Fibroblast of mammary gland (primary cell): ENCODE measurements at regions not wholly inside any gene's neighbourhood (a gene's known extent, or its start where the extent isn't known, plus 50 kb on each side); places are given as distances from the start of the nearest gene placed in this dataset.
A peak's percentile ranks its signal among the peaks of the same experiment; 100 is the strongest.

Experiments used
- DNase-seq: peaks from one replicate; pipeline ENCODE4 v3.0.0-alpha.2; 2010; ENCODE audit warnings: low read depth
- H3K4me3 ChIP-seq: 2 replicates; pipeline ENCODE4 v1.5.1; 2011; ENCODE audit warnings: low read depth, mild to moderate bottlenecking, low read length, moderate library complexity; ENCODE audit not compliant: control insufficient read depth
- CTCF ChIP-seq: conservative IDR thresholded peaks from 2 replicates; pipeline ENCODE4 v1.5.1; 2011; ENCODE audit warnings: low read depth, low read length, inconsistent platforms; ENCODE audit not compliant: control insufficient read depth, insufficient read depth

- TF ChIP-seq CTCF: no peak
- H3K4me3 ChIP-seq: no peak overlapping the region
- no peak for DNase-seq
These were observed 154.4 kb downstream of the ABCC12 start for GRCh38 chr16:48001324-48001895.

- no peak for DNase-seq
- no peak for TF ChIP-seq CTCF
- H3K4me3 ChIP-seq: no peak overlapping the region
These were observed 155.2 kb downstream of the ABCC12 start for GRCh38 chr16:48000622-48001021.

- H3K4me3 ChIP-seq: no peak overlapping the region
- no peak for TF ChIP-seq CTCF
- DNase-seq: no peak
These were observed 156.2 kb downstream of the ABCC12 start for GRCh38 chr16:47999595-47999994.

- no peak overlapping the region for H3K4me3 ChIP-seq
- DNase-seq: no peak
- TF ChIP-seq CTCF: peak; percentile 5
These were observed 160.4 kb downstream of the ABCC12 start for GRCh38 chr16:47995354-47995753.

GRCh38 chr16:47991491-47991890 is 164.3 kb downstream of the ABCC12 start:
- DNase-seq: no peak
- no peak overlapping the region for H3K4me3 ChIP-seq
- TF ChIP-seq CTCF: no peak

GRCh38 chr16:47990676-47991075 is 165.1 kb downstream of the ABCC12 start:
- no peak overlapping the region for H3K4me3 ChIP-seq
- no peak for DNase-seq
- no peak for TF ChIP-seq CTCF

GRCh38 chr16:47987136-47987535 is 168.7 kb downstream of the ABCC12 start:
- DNase-seq: no peak
- TF ChIP-seq CTCF: no peak
- no peak overlapping the region for H3K4me3 ChIP-seq
